PC-9 (cell line): ENCODE measurements at regions not wholly inside any gene's neighbourhood (a gene's known extent, or its start where the extent isn't known, plus 50 kb on each side); places are given as distances from the start of the nearest gene placed in this dataset.

ENCODE experiments used
- BruUV-seq: library from RNA; stranded (reverse); fragments of 400-500 nt; replicated peaks from 2 replicates; lab custom pipeline; 2021; lab: Mats Ljungman, UMichigan
- CTCF ChIA-PET: fragments of 300-600 bp; sonication (Branson Sonifier 250); formaldehyde crosslinking; loops from one replicate; lab custom pipeline; 2022; ENCODE audit warnings: antibody characterized with exemption; lab: Charles Lee
- POLR2A ChIA-PET: fragments of 300-600 bp; sonication (Branson Sonifier 250); formaldehyde crosslinking; loops from one replicate; lab custom pipeline; 2022; ENCODE audit warnings: antibody characterized with exemption; ENCODE audit not compliant: unreplicated experiment; lab: Charles Lee
- DNase-seq, 2 experiments: peaks; one replicate each; pipeline versions ENCODE4 v3.0.0 to v3.0.0-alpha.2; 2015 to 2022; ENCODE audit warnings: mixed read lengths in 1 of 2
- H2AFZ ChIP-seq: fragments of 200-600 bp; sonication (generic); 2 replicates; pipeline ENCODE4 v1.8.1; 2017; ENCODE audit warnings: antibody characterized with exemption
- H3F3A ChIP-seq: fragments of 200-600 bp; sonication (generic); 2 replicates; pipeline ENCODE4 v1.8.1; 2017; ENCODE audit warnings: antibody characterized with exemption, mild to moderate bottlenecking, low read depth; ENCODE audit not compliant: insufficient read depth
- H3K27ac ChIP-seq: fragments of 200-600 bp; sonication (generic); 2 replicates; pipeline ENCODE4 v1.6.1; 2016; ENCODE audit warnings: mixed run types
- H3K27me3 ChIP-seq: fragments of 200-600 bp; sonication (generic); 2 replicates; pipeline ENCODE4 v1.6.1; 2016; ENCODE audit warnings: low read depth, mixed run types; ENCODE audit not compliant: insufficient read depth
- H3K36me3 ChIP-seq: fragments of 200-600 bp; sonication (generic); 2 replicates; pipeline ENCODE4 v1.6.1; 2016; ENCODE audit warnings: low read depth, mixed run types
- H3K4me1 ChIP-seq: fragments of 200-600 bp; sonication (generic); replicated peaks from 2 replicates; pipeline ENCODE4 v1.6.1; 2016; ENCODE audit warnings: mixed run types; ENCODE audit not compliant: insufficient read depth
- H3K4me2 ChIP-seq: fragments of 200-600 bp; sonication (generic); 2 replicates; pipeline ENCODE4 v1.6.1; 2017; ENCODE audit warnings: mixed run types
- H3K4me3 ChIP-seq: fragments of 200-600 bp; sonication (generic); 2 replicates; pipeline ENCODE4 v1.6.1; 2016; ENCODE audit warnings: mixed run types
- H3K79me2 ChIP-seq: fragments of 200-600 bp; sonication (generic); 2 replicates; pipeline ENCODE4 v1.6.1; 2017; ENCODE audit warnings: low read depth, mixed run types
- H3K9me2 ChIP-seq: fragments of 200-600 bp; sonication (generic); 2 replicates; pipeline ENCODE4 v1.8.1; 2017; ENCODE audit warnings: mild to moderate bottlenecking; ENCODE audit not compliant: insufficient read depth
- H3K9me3 ChIP-seq: fragments of 200-600 bp; sonication (generic); 2 replicates; pipeline ENCODE4 v1.8.1; 2016; ENCODE audit warnings: low read depth; ENCODE audit not compliant: insufficient read depth
- H4K20me1 ChIP-seq: fragments of 200-600 bp; sonication (generic); 2 replicates; pipeline ENCODE4 v1.8.1; 2017; ENCODE audit not compliant: insufficient read depth
- CTCF ChIP-seq: fragments of 200-600 bp; sonication (generic); conservative IDR thresholded peaks from 2 replicates; pipeline ENCODE4 v1.6.1; 2017; ENCODE audit warnings: mixed run types, antibody characterized with exemption, mild to moderate bottlenecking, moderate library complexity
- EZH2 ChIP-seq: fragments of 200-600 bp; sonication (generic); IDR thresholded peaks from 2 replicates; pipeline ENCODE4 v1.8.0; 2017; ENCODE audit warnings: antibody characterized with exemption, low read depth
- intact Hi-C: fragments of 100-400 bp; cut with micrococcal nuclease; formaldehyde crosslinking; loops from one replicate; pipeline ENCODE4 v1.10.0; 2022; ENCODE audit not compliant: unreplicated experiment

- Histone ChIP-seq H2AFZ (no peak overlapping the region), H3K27me3 (no peaks in the 10 kb centered on the region; the same call in 1 of the 2 replicates), H3K4me1 (no peaks in the 10 kb centered on the region), H3K9me2 (no peaks in the 10 kb centered on the region), H3K27ac (no peak overlapping the region), H3K36me3 (no peaks in the 10 kb centered on the region), H3K9me3 (no peaks in the 10 kb centered on the region), H3K4me2 (no peak overlapping the region), H3K79me2 (no peaks in the 10 kb centered on the region), H3K4me3 (no peak overlapping the region), H4K20me1 (no peaks in the 10 kb centered on the region), H3F3A (no peaks in the 10 kb centered on the region)
- TF ChIP-seq CTCF (no peak), EZH2 (no peak)
- ChIA-PET CTCF (no interaction called here), POLR2A (no interaction called here)
- no peak for DNase-seq
- intact Hi-C loops: no loop called here
- no TSS peak for BruUV-seq
Measured at GRCh38 chr10:76631884-76632766, 1005.5 kb downstream of the KCNMA1 start.

- Histone ChIP-seq H3K9me2 (no peaks in the 10 kb centered on the region), H2AFZ (no peak overlapping the region), H3K36me3 (no peaks in the 10 kb centered on the region), H3K27ac (no peak overlapping the region), H3K4me3 (no peak overlapping the region), H3K27me3 (no peaks in the 10 kb centered on the region; the same call in 1 of the 2 replicates), H3F3A (no peaks in the 10 kb centered on the region), H3K4me1 (no peaks in the 10 kb centered on the region), H3K4me2 (no peak overlapping the region), H3K9me3 (no peaks in the 10 kb centered on the region), H4K20me1 (no peaks in the 10 kb centered on the region), H3K79me2 (no peaks in the 10 kb centered on the region)
- intact Hi-C loops: no loop called here
- ChIA-PET CTCF (no interaction called here), POLR2A (no interaction called here)
- no peak for DNase-seq
- no TSS peak for BruUV-seq
- TF ChIP-seq EZH2: no peak
Measured at GRCh38 chr10:76631036-76631670, 1006.5 kb downstream of the KCNMA1 start.

- no TSS peak for BruUV-seq
- Histone ChIP-seq H3K4me2 (no peak overlapping the region), H3K4me1 (no peaks in the 10 kb centered on the region), H3K9me2 (no peaks in the 10 kb centered on the region), H2AFZ (no peak overlapping the region), H3K36me3 (no peaks in the 10 kb centered on the region), H3K4me3 (no peak overlapping the region), H4K20me1 (no peaks in the 10 kb centered on the region), H3K9me3 (no peaks in the 10 kb centered on the region), H3K79me2 (no peaks in the 10 kb centered on the region), H3F3A (no peaks in the 10 kb centered on the region), H3K27me3 (no peaks in the 10 kb centered on the region; the same call in 1 of the 2 replicates), H3K27ac (no peak overlapping the region)
- DNase-seq: no peak
- TF ChIP-seq EZH2 (no peak), CTCF (no peak)
- intact Hi-C loops: no loop called here
- CTCF ChIA-PET: no interaction called here
- POLR2A ChIA-PET: no interaction called here
Measured at GRCh38 chr10:76628801-76629200, 1008.8 kb downstream of the KCNMA1 start.
